ENCODE measurements at regions not wholly inside any gene's neighbourhood (a gene's known extent, or its start where the extent isn't known, plus 50 kb on each side); places are given as distances from the start of the nearest gene placed in this dataset.
"Not testable (repeated sequence)": the region's sequence is repeated elsewhere in the genome, so short reads cannot be mapped to it uniquely, and the experiment has no call there.

DNA sequence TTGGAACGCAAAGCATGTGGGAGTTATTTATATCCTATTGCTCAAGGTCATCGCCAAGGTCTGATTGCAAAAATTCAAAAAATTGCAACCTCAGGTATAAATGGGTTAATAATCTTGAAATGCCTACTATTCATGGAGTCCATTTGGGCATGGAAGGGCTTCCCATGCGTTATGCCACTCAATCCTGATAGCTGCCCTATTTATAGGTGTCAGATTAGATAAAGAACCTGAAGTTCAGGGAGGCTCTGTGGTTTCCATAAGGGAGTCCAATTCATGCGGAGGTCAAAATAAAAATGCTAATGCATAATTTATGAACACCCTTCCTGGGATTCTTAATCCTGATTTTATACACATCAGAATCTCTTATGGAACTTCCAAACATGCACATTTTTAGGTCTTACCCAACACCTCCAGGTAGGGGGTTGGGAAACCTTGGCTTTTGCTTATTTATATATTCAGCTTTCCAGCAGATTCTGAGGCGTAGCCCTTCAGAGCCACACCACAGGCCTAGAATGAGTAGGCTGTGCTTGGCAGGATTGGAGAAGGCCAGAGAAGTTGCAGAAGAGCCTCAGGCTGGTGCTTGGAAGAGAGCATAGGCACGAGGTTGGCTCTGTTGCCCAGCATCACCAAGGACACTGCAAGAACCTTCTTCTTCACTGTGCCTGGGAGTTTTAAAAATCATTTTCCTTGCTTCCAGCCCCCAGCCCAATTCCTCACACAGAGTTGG is 324.4 kb upstream of the CFAP20DC start:
- H3K27me3 Mint-ChIP-seq, result no peaks in the 10 kb centered on the region
- DNase-seq, result no peak
- no peak overlapping the region for H3K4me3 Mint-ChIP-seq
- peak overlapping the region; percentile 63 for H3K27ac Mint-ChIP-seq
- H3K36me3 Mint-ChIP-seq, result no peaks in the 10 kb centered on the region
- H3K9me3 Mint-ChIP-seq, result no peaks in the 10 kb centered on the region
- H3K4me1 Mint-ChIP-seq, result peaks cover 20 to 26% of the 10 kb centered on the region in 2 donors
- peak; percentile 14 to 38 for ATAC-seq (replicated peaks)

DNA sequence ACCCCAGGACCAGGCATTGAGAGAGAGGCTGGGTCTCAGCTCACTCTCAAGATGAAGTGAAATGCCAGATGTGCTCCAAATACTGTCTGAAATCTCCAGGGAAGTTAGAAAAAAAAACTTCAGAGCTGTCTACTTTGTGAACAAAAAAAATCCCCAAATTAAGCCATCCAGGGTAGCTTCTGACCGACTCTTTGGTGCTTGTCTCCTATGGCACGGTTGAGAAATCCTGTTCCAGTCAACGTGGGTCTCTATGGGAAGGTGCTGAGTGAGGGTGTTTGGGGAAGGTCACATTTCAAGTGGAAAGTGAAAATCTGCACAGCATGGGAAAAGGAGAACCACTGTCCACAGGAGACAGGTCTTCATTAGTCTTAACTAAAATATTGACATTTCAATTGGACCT is 322.5 kb upstream of the CFAP20DC start:
- DNase-seq (no peak), ATAC-seq (replicated peaks) (no peak)
- H3K4me3 Mint-ChIP-seq, result no peak overlapping the region
- H3K27me3 Mint-ChIP-seq, result no peaks in the 10 kb centered on the region
- no peaks in the 10 kb centered on the region for H3K36me3 Mint-ChIP-seq
- H3K4me1 Mint-ChIP-seq, result peaks cover 30 to 38% of the 10 kb centered on the region in 2 donors
- no peaks in the 10 kb centered on the region for H3K9me3 Mint-ChIP-seq
- H3K27ac Mint-ChIP-seq, result peak overlapping the region; percentile 78

DNA sequence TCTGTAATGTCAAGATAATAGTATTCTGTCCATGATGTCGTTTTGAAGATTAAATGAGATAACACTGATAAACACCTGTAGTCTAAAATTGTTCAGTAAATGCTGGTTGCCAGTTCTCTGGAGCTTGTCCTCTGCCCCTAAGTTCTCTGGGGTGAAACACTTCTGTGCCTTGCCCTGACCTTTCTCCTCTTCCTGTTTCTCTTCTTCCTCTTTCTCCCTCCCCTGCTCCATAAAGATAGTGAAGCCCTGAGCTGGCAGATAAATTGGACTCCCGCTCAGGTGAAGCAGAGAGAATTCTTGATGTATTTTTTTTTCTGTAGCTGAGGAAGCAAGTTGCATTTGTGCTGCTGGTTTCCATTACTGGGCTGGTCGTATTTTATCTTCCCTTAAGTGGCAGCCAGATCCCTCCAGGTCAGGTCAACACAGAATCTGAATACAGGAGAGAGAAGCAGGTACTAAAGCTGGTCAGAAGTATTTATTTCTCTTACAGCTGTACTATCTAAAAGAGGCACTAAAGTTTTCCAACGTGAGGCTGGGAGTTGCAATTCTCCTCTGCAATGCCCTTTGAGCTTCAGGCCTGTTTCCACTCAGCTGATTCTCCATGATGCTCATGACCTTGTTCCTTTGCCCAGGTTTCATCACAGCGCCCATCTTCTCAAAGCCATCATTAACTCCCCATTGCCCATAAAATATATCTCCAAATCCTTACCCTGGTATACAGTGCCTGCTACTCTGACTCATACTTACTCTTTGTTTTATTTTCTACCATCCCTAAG is 319.3 kb upstream of the CFAP20DC start:
- Mint-ChIP-seq H3K4me3 (no peak overlapping the region), H3K36me3 (no peaks in the 10 kb centered on the region), H3K4me1 (peaks cover 23 to 31% of the 10 kb centered on the region in 2 donors), H3K9me3 (peaks cover 0 to 2% of the 10 kb centered on the region in 2 donors), H3K27me3 (no peaks in the 10 kb centered on the region), H3K27ac (peak overlapping the region; percentile 32)
- peak; percentile 46 to 60 for ATAC-seq (replicated peaks)
- DNase-seq, result no peak

- no peaks in the 10 kb centered on the region for H3K36me3 Mint-ChIP-seq
- peaks cover 0 to 2% of the 10 kb centered on the region in 2 donors for H3K9me3 Mint-ChIP-seq
- no peak overlapping the region for H3K27ac Mint-ChIP-seq
- H3K4me3 Mint-ChIP-seq, result no peak overlapping the region
- peaks cover 16 to 19% of the 10 kb centered on the region in 2 donors for H3K4me1 Mint-ChIP-seq
- no peaks in the 10 kb centered on the region for H3K27me3 Mint-ChIP-seq
- ATAC-seq (replicated peaks) (no peak), DNase-seq (no peak)
These were observed 317.3 kb upstream of the CFAP20DC start for GRCh38 chr3:59367150-59367549.

GRCh38 chr3:59366218-59366617 is 316.4 kb upstream of the CFAP20DC start:
- Mint-ChIP-seq H3K9me3 (peaks cover 0 to 2% of the 10 kb centered on the region in 2 donors), H3K4me1 (peaks cover 16 to 19% of the 10 kb centered on the region in 2 donors), H3K36me3 (no peaks in the 10 kb centered on the region), H3K4me3 (no peak overlapping the region), H3K27me3 (no peaks in the 10 kb centered on the region), H3K27ac (no peak overlapping the region)
- DNase-seq (no peak), ATAC-seq (replicated peaks) (no peak)

DNA sequence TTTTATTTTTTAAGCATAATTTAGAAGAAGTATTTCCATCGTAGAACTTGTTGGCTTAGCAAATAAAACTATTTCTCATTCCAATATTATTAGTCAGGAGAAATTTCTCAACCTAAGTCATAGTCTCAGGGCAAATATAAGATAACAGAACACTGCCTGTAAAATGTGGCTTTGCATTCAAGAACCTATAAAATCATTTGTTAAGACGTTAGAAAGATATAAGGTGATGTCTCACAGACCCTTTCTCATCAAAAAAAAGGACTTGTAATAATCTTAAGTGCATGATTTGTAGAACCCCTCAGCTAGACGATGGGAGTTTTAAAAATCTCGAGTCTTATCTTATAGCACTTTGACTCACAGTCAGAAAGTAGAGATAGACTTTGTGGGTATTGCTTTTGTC is 314.7 kb upstream of the CFAP20DC start:
- Mint-ChIP-seq H3K9me3 (peaks cover 4 to 5% of the 10 kb centered on the region in 2 donors), H3K4me1 (peaks cover 12 to 15% of the 10 kb centered on the region in 2 donors), H3K27ac (no peak overlapping the region), H3K36me3 (no peaks in the 10 kb centered on the region), H3K27me3 (no peaks in the 10 kb centered on the region), H3K4me3 (no peak overlapping the region)
- DNase-seq, result no peak
- ATAC-seq (replicated peaks), result no peak

DNA sequence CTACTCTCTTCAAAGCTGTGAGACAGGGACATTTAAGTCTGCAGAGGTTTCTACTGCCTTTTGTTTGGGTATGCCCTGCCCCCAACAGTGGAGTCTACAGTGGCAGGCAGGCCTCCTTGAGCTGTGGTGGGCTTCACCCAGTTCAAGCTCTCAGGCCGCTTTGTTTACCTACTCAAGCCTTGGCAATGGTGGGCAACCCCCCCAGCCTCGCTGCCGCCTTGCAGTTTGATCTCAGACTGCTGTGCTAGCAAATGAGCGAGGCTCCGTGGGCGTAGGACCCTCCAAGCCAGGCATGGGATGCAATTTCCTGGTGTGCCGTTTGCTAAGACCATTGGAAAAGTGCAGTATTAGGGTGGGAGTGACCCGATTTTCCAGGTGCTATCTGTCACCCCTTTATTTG is 310.5 kb upstream of the CFAP20DC start:
- H3K27me3 Mint-ChIP-seq; ATAC-seq (replicated peaks); H3K4me1 Mint-ChIP-seq; H3K4me3 Mint-ChIP-seq; DNase-seq; H3K27ac Mint-ChIP-seq; H3K36me3 Mint-ChIP-seq: not testable (repeated sequence)
- H3K9me3 Mint-ChIP-seq, result peaks cover 5 to 15% of the 10 kb centered on the region in 2 donors

- H3K27ac Mint-ChIP-seq, result no peak overlapping the region
- no peaks in the 10 kb centered on the region for H3K27me3 Mint-ChIP-seq
- no peak overlapping the region for H3K4me3 Mint-ChIP-seq
- H3K4me1 Mint-ChIP-seq, result peaks cover 3 to 9% of the 10 kb centered on the region in 2 donors
- no peak for DNase-seq
- no peaks in the 10 kb centered on the region for H3K36me3 Mint-ChIP-seq
- ATAC-seq (replicated peaks), result no peak
- no peaks in the 10 kb centered on the region for H3K9me3 Mint-ChIP-seq
These were observed 291.6 kb upstream of the CFAP20DC start for GRCh38 chr3:59341459-59341858.

DNA sequence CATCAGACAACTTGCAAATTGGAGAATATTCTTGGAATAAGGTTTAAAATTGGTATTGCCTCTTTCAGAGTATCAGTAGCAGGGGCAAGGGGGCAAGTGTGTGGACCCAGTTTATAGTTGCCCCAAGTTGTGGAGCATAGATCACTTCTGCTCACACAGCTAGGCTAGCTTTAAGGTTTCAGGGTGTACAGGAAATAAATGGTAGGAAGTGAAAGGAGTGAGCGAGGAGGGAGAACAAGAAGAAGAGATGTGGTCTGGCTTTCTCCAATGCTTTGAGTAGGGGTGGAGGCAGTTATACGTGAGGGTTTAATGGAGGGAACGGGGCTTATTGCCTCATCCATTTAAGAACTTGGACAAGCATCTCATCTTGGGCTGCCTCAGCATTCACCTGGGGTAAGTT is 290.0 kb upstream of the CFAP20DC start:
- H3K9me3 Mint-ChIP-seq, result no peaks in the 10 kb centered on the region
- H3K27me3 Mint-ChIP-seq, result no peaks in the 10 kb centered on the region
- no peaks in the 10 kb centered on the region for H3K36me3 Mint-ChIP-seq
- H3K27ac Mint-ChIP-seq, result no peak overlapping the region
- ATAC-seq (replicated peaks) (no peak), DNase-seq (no peak)
- no peak overlapping the region for H3K4me3 Mint-ChIP-seq
- H3K4me1 Mint-ChIP-seq, result peaks cover 3 to 9% of the 10 kb centered on the region in 2 donors

GRCh38 chr3:59338934-59339333 is 289.1 kb upstream of the CFAP20DC start:
- H3K27ac Mint-ChIP-seq, result no peak overlapping the region
- peaks cover 0 to 2% of the 10 kb centered on the region in 2 donors for H3K9me3 Mint-ChIP-seq
- ATAC-seq (replicated peaks), result no peak
- no peak for DNase-seq
- H3K4me1 Mint-ChIP-seq, result peaks cover 3 to 9% of the 10 kb centered on the region in 2 donors
- no peak overlapping the region for H3K4me3 Mint-ChIP-seq
- no peaks in the 10 kb centered on the region for H3K36me3 Mint-ChIP-seq
- no peaks in the 10 kb centered on the region for H3K27me3 Mint-ChIP-seq

DNA sequence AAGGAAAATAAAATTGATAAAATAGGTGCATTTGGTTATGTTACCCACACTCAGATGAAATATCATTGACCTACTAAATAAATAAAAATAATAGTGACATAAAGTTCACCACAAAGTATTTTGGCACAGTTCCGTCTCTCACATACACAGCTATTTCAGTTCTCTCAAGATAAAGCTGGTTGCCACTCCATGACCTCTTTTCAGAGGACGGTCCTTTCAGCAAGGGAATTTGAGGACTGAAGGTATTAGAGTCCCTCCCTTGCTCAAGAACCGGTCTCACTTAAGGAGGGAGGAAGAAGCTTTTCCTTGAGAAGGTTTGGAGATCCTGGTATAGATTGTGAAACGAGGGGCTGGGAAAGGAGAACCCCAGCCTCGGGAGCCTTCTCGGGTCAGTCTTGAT is 285.5 kb upstream of the CFAP20DC start:
- no peak overlapping the region for H3K4me3 Mint-ChIP-seq
- H3K36me3 Mint-ChIP-seq, result no peaks in the 10 kb centered on the region
- peaks cover 3 to 8% of the 10 kb centered on the region in 2 donors for H3K4me1 Mint-ChIP-seq
- no peak for DNase-seq
- no peaks in the 10 kb centered on the region for H3K27me3 Mint-ChIP-seq
- ATAC-seq (replicated peaks), result no peak
- peaks cover 2 to 3% of the 10 kb centered on the region in 2 donors for H3K9me3 Mint-ChIP-seq
- no peak overlapping the region for H3K27ac Mint-ChIP-seq

DNA sequence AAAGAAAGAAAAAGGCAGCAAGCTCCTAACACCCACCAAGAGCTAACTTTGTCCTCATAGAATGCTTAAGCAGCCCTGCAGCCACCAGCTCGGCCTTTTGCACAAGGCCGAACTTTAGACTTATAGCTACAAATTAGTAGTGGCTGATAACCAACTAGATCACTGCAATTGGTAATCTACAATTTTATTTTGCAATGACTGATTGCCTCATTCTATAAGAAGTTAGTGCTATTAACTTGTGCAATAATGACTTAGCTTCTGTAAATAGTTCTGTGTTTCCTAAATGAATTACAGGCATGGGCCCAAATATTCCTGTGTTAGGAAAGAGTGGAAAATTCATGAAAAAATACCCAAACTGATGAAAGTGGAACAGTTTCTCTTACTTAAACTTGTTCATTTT is 284.8 kb upstream of the CFAP20DC start:
- no peaks in the 10 kb centered on the region for H3K27me3 Mint-ChIP-seq
- peaks cover 2 to 3% of the 10 kb centered on the region in 2 donors for H3K9me3 Mint-ChIP-seq
- no peaks in the 10 kb centered on the region for H3K36me3 Mint-ChIP-seq
- no peak overlapping the region for H3K27ac Mint-ChIP-seq
- H3K4me3 Mint-ChIP-seq, result no peak overlapping the region
- ATAC-seq (replicated peaks) (no peak), DNase-seq (no peak)
- H3K4me1 Mint-ChIP-seq, result peaks cover 0 to under 1% of the 10 kb centered on the region in 2 donors

GRCh38 chr3:59327376-59327808 is 277.6 kb upstream of the CFAP20DC start:
- Mint-ChIP-seq H3K27ac (no peak overlapping the region), H3K4me3 (no peak overlapping the region), H3K27me3 (no peaks in the 10 kb centered on the region), H3K36me3 (no peaks in the 10 kb centered on the region), H3K4me1 (no peaks in the 10 kb centered on the region), H3K9me3 (peaks cover 0 to 5% of the 10 kb centered on the region in 2 donors)
- ATAC-seq (replicated peaks) (no peak), DNase-seq (no peak)

DNA sequence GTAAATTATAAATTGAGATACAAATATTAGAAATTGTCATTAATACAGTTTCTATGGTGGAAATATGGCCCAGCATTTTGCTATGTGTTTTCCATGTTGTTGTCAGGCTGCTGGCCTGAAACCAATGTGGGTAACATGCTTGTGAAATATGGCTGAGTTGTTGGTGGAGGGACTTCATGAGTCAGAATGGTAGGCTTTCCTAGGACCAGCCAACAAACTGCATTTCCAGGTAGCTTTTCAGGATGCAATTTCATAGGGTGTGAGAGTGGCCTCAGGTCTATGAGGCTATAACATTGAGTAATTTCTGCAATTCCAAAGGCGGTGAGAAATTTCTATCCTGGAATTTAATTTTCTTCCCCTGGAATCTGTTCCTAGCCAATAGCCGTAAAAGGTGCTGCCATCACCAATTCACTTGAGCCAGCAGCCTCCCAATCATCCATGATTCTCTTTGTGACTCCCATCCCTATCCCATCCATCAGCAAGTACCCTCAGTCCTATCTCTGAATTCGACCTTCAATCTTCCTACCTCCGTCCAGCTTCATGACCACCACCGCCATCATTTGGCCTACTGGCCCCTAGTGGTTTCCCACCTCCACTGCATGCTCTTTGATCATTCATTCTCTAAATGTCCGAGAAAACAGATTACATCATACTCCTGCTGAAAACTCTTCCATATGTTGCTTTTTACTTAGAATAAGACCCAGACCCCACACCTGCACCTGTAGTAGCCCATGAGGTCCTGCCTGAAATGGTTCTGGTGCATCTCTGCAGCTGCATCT is 276.6 kb upstream of the CFAP20DC start:
- DNase-seq, result no peak

More for the DNA sequence above, 276.6 kb upstream of the CFAP20DC start:
- no peak overlapping the region for H3K4me3 Mint-ChIP-seq
- H3K27ac Mint-ChIP-seq, result no peak overlapping the region
- ATAC-seq (replicated peaks), result no peak
- H3K36me3 Mint-ChIP-seq, result no peaks in the 10 kb centered on the region
- H3K9me3 Mint-ChIP-seq, result peaks cover 0 to 6% of the 10 kb centered on the region in 2 donors
- H3K4me1 Mint-ChIP-seq, result no peaks in the 10 kb centered on the region
- no peaks in the 10 kb centered on the region for H3K27me3 Mint-ChIP-seq

Data from stimulated activated naive B cell treated with anti-CD40 and anti-IgM and Interleukin-4, amounts not matched to agents 10 μg/mL and 1 μg/mL and 100 μg/mL, for 72 hours (primary cell).